ENCODE measurements at regions not wholly inside any gene's neighbourhood (a gene's known extent, or its start where the extent isn't known, plus 50 kb on each side); places are given as distances from the start of the nearest gene placed in this dataset.

GRCh38 chr10:130801784-130802183, 509.7 kb downstream of the TCERG1L start:
- Histone ChIP-seq H3K9me3 (ENCODE audit: low read length) (no peaks in the 10 kb centered on the region), H3K4me2 (ENCODE audit: low read length) (no peak overlapping the region), H2AFZ (ENCODE audit: low read length) (no peak overlapping the region), H3K4me1 (ENCODE audit: insufficient read depth, low read length, poor library complexity, severe bottlenecking) (no peaks in the 10 kb centered on the region), H3K4me3 (ENCODE audit: low read depth, low read length, poor library complexity, severe bottlenecking) (no peak overlapping the region), H3K79me2 (ENCODE audit: insufficient read depth, low read depth, low read length) (no peaks in the 10 kb centered on the region), H3K9me2 (ENCODE audit: insufficient read depth, low read length) (no peaks in the 10 kb centered on the region), H3K27ac (ENCODE audit: low read depth, low read length, poor library complexity, severe bottlenecking) (no peak overlapping the region), H3K36me3 (ENCODE audit: insufficient read depth, low read length) (no peaks in the 10 kb centered on the region), H4K20me1 (ENCODE audit: insufficient read depth, low read length) (no peaks in the 10 kb centered on the region)
- no peak for DNase-seq (ENCODE audit: low spot score)
- TF ChIP-seq, protein P1, sequence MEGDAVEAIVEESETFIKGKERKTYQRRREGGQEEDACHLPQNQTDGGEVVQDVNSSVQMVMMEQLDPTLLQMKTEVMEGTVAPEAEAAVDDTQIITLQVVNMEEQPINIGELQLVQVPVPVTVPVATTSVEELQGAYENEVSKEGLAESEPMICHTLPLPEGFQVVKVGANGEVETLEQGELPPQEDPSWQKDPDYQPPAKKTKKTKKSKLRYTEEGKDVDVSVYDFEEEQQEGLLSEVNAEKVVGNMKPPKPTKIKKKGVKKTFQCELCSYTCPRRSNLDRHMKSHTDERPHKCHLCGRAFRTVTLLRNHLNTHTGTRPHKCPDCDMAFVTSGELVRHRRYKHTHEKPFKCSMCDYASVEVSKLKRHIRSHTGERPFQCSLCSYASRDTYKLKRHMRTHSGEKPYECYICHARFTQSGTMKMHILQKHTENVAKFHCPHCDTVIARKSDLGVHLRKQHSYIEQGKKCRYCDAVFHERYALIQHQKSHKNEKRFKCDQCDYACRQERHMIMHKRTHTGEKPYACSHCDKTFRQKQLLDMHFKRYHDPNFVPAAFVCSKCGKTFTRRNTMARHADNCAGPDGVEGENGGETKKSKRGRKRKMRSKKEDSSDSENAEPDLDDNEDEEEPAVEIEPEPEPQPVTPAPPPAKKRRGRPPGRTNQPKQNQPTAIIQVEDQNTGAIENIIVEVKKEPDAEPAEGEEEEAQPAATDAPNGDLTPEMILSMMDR (conservative IDR thresholded peaks at IDR 0.05; ENCODE audit: low read length) = no peak
- no peak for TF ChIP-seq EZH2phosphoT487 (IDR thresholded peaks at IDR 0.05; ENCODE audit: borderline replicate concordance, low read depth, low read length)
- intact Hi-C loops (cut with micrococcal nuclease; ENCODE audit: unreplicated experiment) = no loop called here
- POLR2A ChIA-PET = no interaction called here
- CTCF ChIA-PET (ENCODE audit: unreplicated experiment) = no interaction called here
- no TSS peak for BruUV-seq (replicated peaks)

- ChIA-PET POLR2A (no interaction called here), CTCF (ENCODE audit: unreplicated experiment) (no interaction called here)
- H3K4me1 ChIP-seq (ENCODE audit: insufficient read depth, low read length, poor library complexity, severe bottlenecking) = no peaks in the 10 kb centered on the region
- no TSS peak for BruUV-seq (replicated peaks)
- H3K27ac ChIP-seq (ENCODE audit: low read depth, low read length, poor library complexity, severe bottlenecking) = no peak overlapping the region
- no peak overlapping the region for H3K4me2 ChIP-seq (ENCODE audit: low read length)
- no peak overlapping the region for H3K4me3 ChIP-seq (ENCODE audit: low read depth, low read length, poor library complexity, severe bottlenecking)
- TF ChIP-seq, protein P1 (conservative IDR thresholded peaks at IDR 0.05; ENCODE audit: low read length) = no peak
- TF ChIP-seq EZH2phosphoT487 (IDR thresholded peaks at IDR 0.05; ENCODE audit: borderline replicate concordance, low read depth, low read length) = no peak
- no peak for DNase-seq (ENCODE audit: low spot score)
- H3K9me2 ChIP-seq (ENCODE audit: insufficient read depth, low read length) = no peaks in the 10 kb centered on the region
- H3K79me2 ChIP-seq (ENCODE audit: insufficient read depth, low read depth, low read length) = no peaks in the 10 kb centered on the region
- no peak overlapping the region for H2AFZ ChIP-seq (ENCODE audit: low read length)
- H4K20me1 ChIP-seq (ENCODE audit: insufficient read depth, low read length) = no peaks in the 10 kb centered on the region
- H3K9me3 ChIP-seq (ENCODE audit: low read length) = no peaks in the 10 kb centered on the region
- no peaks in the 10 kb centered on the region for H3K36me3 ChIP-seq (ENCODE audit: insufficient read depth, low read length)
- intact Hi-C loops (cut with micrococcal nuclease; ENCODE audit: unreplicated experiment) = no loop called here
These were observed 509.2 kb downstream of the TCERG1L start for GRCh38 chr10:130802301-130802700.

- Histone ChIP-seq H2AFZ (ENCODE audit: low read length) (no peak overlapping the region), H3K27ac (ENCODE audit: low read depth, low read length, poor library complexity, severe bottlenecking) (no peak overlapping the region), H3K9me3 (ENCODE audit: low read length) (no peaks in the 10 kb centered on the region), H4K20me1 (ENCODE audit: insufficient read depth, low read length) (no peaks in the 10 kb centered on the region), H3K4me1 (ENCODE audit: insufficient read depth, low read length, poor library complexity, severe bottlenecking) (no peaks in the 10 kb centered on the region), H3K9me2 (ENCODE audit: insufficient read depth, low read length) (no peaks in the 10 kb centered on the region), H3K4me2 (ENCODE audit: low read length) (no peak overlapping the region), H3K79me2 (ENCODE audit: insufficient read depth, low read depth, low read length) (no peaks in the 10 kb centered on the region), H3K36me3 (ENCODE audit: insufficient read depth, low read length) (no peaks in the 10 kb centered on the region), H3K4me3 (ENCODE audit: low read depth, low read length, poor library complexity, severe bottlenecking) (no peak overlapping the region)
- no peak for DNase-seq (ENCODE audit: low spot score)
- intact Hi-C loops (cut with micrococcal nuclease; ENCODE audit: unreplicated experiment) = no loop called here
- TF ChIP-seq, protein P1 (conservative IDR thresholded peaks at IDR 0.05; ENCODE audit: low read length) = no peak
- TF ChIP-seq EZH2phosphoT487 (IDR thresholded peaks at IDR 0.05; ENCODE audit: borderline replicate concordance, low read depth, low read length) = no peak
- POLR2A ChIA-PET = no interaction called here
- BruUV-seq (replicated peaks) = no TSS peak
- CTCF ChIA-PET (ENCODE audit: unreplicated experiment) = no interaction called here
These were observed 507.2 kb downstream of the TCERG1L start for GRCh38 chr10:130804281-130804680.
